Lower leg skin (tissue), 4 donors: ENCODE measurements at regions not wholly inside any gene's neighbourhood (a gene's known extent, or its start where the extent isn't known, plus 50 kb on each side); places are given as distances from the start of the nearest gene placed in this dataset.
"Not testable (repeated sequence)": the region's sequence is repeated elsewhere in the genome, so short reads cannot be mapped to it uniquely, and the experiment has no call there.

Experiments used
- DNase-seq, 2 donors: peaks; one replicate each; pipeline ENCODE4 v3.0.0-alpha.2; 2019; ENCODE audit warnings: low spot score in 2 of 2
- H3K4me3 ChIP-seq: fragments of 200-600 bp; sonication (generic); 2 replicates; pipeline ENCODE4 v1.5.1; 2017; ENCODE audit warnings: mild to moderate bottlenecking, low read depth; ENCODE audit not compliant: poor library complexity, severe bottlenecking
- POLR2A ChIP-seq, 2 donors: fragments of 450-650 bp; IDR thresholded peaks; one replicate each; pipeline ENCODE4 v1.6.1; 2016 to 2017; ENCODE audit warnings: antibody characterized with exemption in 2 of 2, mild to moderate bottlenecking in 1 of 2, moderate library complexity in 1 of 2
- WGBS, 2 donors: methylation state at CpG; one replicate each; pipeline ENCODE4 v1.1.5; 2018; 5-methylcytosine and 5-hydroxymethylcytosine counted together
- intact Hi-C: fragments of 100-400 bp; cut with DNase I; formaldehyde crosslinking; loops from one replicate; pipeline ENCODE4 v1.15.0; 2023; ENCODE audit warnings: low total_unique reads
- TF ChIP-seq, protein P1 (sequence below), 3 donors: fragments of 450-650 bp; IDR thresholded peaks; one replicate each; pipeline ENCODE4 v1.5.1; 2016; ENCODE audit warnings: antibody characterized with exemption in 3 of 3, mild to moderate bottlenecking in 3 of 3, moderate library complexity in 2 of 3

DNA sequence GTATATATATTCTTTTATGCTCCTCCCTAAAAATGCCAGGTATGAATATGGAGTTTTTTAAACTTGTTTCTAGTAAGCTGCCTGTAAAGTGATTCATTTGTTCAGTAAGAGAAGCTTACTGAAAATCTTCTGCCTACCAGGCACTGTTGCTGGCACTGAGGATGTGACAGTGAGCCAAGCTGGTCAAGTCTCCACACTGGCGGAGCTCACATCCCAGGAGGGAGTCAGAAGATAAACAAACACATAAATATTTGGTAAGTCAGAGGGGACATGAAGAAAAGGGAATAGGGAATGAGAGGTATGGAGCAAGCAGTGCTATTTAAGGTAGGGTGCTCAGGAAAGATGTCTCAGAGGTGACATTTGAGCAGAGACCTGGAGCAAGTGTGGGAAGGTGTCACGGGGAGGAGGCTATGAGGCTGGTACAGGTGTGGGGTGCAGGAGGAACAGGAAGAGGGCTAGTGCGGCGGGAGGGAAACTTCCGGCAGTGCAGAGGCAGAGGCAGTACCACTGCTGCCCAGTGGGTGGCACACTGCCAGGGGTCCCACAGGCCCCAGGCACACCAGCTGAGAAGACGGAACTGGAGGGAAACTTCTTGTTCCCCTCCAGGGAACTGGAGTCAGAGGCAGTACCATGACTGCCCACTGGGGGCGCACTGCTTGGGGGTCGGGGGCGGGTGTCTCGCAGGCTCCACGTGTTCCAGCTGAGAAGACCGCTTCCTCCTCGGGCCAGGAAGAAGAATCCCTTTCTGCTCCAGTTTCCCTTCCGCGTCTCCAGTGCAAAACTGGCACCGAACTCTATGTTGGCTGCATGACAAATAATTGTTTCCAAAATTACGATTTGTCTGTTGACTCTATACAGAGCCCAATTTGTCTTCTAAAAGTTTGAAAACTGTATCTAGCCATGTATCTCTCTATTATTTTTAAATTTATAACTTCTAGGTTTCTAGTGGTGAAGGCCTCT lies 161.0 kb downstream of the TEX36 start:
- no peak overlapping the region for H3K4me3 ChIP-seq
- 48 to 53% methylated on average over 17 of the region's 17 CpGs for WGBS, 2 donors
- TF ChIP-seq, protein P1, sequence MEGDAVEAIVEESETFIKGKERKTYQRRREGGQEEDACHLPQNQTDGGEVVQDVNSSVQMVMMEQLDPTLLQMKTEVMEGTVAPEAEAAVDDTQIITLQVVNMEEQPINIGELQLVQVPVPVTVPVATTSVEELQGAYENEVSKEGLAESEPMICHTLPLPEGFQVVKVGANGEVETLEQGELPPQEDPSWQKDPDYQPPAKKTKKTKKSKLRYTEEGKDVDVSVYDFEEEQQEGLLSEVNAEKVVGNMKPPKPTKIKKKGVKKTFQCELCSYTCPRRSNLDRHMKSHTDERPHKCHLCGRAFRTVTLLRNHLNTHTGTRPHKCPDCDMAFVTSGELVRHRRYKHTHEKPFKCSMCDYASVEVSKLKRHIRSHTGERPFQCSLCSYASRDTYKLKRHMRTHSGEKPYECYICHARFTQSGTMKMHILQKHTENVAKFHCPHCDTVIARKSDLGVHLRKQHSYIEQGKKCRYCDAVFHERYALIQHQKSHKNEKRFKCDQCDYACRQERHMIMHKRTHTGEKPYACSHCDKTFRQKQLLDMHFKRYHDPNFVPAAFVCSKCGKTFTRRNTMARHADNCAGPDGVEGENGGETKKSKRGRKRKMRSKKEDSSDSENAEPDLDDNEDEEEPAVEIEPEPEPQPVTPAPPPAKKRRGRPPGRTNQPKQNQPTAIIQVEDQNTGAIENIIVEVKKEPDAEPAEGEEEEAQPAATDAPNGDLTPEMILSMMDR (IDR thresholded peaks at IDR 0.05): no peak
- no peak for TF ChIP-seq POLR2A (IDR thresholded peaks at IDR 0.05)
- intact Hi-C loops: no loop called here
- DNase-seq: peak in 1 of 2 donors; percentile 66

DNA sequence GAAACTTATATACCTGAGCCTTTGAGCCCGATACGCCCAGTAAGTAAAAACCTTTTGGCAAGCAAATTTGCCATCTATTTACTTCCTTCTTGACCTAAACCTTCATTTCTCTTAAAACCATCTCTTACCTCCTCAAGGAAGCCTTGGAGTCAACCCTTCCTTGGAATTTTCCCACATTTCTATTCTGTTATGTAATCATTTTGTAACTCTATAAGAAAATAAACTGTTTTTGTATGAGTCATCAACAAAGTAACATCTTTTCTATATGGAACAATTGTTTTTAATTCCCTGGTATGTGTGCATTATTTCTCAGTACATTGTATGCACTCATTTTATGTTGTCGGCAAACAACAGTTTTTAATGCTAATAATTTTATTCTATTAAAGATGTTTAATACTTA lies 162.0 kb downstream of the TEX36 start:
- intact Hi-C loops: no loop called here
- H3K4me3 ChIP-seq: no peak overlapping the region
- no peak for DNase-seq
- WGBS, 2 donors: 97 to 98% methylated on average over 3 of the region's 3 CpGs
- TF ChIP-seq, protein P1 (IDR thresholded peaks at IDR 0.05): no peak
- TF ChIP-seq POLR2A (IDR thresholded peaks at IDR 0.05): no peak

DNA sequence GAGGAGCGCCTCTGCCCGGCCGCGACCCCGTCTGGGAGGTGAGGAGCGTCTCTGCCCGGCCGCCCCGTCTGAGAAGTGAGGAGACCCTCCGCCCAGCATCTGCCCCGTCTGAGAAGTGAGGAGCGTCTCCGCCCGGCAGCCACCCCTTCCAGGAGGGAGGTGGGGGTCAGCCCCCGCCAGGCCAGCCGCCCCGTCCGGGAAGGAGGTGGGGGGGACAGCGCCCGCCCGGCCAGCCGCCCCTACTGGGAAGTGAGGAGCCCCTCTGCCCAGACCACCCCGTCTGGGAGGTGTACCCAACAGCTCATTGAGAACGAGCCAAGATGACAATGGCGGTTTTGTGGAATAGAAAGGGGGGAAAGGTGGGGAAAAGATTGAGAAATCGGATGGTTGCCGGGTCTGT lies 164.6 kb downstream of the TEX36 start:
- H3K4me3 ChIP-seq, intact Hi-C loops: not testable (repeated sequence)
- 84 to 97% methylated on average over 15 to 22 of the region's 27 CpGs for WGBS, 2 donors
- DNase-seq: peak in 1 of 2 donors; percentile 15

DNA sequence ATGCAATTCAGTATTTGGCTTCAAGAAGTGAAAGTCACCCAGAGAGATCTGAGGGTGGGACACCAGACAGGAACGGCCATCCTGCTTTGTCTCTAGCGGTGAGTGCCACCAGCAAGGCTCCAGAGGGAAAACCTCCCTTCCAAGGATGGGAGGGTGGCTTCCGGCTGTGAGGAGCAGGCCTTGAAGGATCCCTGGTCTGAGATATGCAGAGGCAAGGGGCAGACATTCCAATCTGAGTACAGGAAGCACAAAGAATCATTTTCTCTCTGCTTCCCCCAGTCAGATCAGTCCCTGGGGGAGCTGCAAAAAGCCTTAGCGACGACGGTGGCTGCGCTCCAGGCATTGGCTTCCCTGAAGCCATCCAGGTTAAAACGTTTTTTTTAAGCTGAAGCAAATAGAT lies 167.4 kb downstream of the TEX36 start:
- DNase-seq: peak in 1 of 2 donors; percentile 57
- intact Hi-C loops: no loop called here
- H3K4me3 ChIP-seq: no peak overlapping the region
- TF ChIP-seq, protein P1 (IDR thresholded peaks at IDR 0.05): no peak
- 61 to 62% methylated on average over 8 of the region's 8 CpGs for WGBS, 2 donors

DNA sequence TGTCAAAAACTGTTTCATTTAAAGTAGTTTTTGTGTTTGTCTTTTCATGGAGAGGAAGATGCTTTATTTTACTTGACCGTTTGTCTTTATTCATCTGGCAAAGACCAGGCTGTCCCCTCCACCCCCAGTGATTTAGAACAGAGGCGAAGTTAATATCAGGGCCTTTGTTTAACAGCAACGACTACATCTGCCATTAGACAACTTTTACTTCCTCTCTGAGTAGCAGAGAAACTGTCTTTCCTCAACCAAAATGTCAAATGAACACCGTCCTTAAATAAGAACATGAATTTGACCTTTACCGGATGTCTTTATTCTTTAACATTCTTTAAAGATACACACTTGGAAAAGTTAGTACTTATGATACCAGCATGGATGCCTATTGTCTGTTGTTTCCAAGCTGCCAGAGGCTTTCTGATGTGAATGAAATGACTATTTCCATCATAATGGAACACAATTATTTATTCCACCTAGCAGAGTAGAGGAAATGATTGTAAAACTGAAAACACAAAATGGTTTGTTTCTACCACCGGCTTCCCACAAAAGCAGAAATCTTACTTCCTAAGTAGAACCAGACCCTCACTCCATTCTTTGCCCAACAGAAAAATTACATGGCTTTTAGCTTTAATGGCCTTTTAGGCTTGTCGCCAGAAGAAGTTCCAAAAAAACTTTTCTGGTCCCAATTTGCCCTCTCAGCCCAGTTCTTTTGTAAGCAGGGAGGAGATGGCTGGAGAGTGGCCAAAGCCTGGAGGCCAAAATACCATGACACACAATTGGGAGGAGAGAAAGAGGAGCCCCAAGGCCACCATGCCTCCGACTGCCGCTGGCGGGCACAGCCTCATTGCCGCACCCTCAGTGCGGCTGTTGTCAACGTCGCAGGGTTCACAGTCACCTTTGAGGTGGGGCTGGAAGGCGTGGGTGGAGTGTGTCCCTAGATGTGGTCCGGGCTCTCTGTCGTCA lies 168.5 kb downstream of the TEX36 start:
- no peak for TF ChIP-seq POLR2A (IDR thresholded peaks at IDR 0.05)
- TF ChIP-seq, protein P1 (IDR thresholded peaks at IDR 0.05): no peak
- 33 to 40% methylated on average over 17 of the region's 17 CpGs for WGBS, 2 donors
- intact Hi-C loops: no loop called here
- H3K4me3 ChIP-seq: no peak overlapping the region
- DNase-seq: peak; percentile 27 to 93
